ENCODE measurements at regions not wholly inside any gene's neighbourhood (a gene's known extent, or its start where the extent isn't known, plus 50 kb on each side); places are given as distances from the start of the nearest gene placed in this dataset.
"Not testable (repeated sequence)": the region's sequence is repeated elsewhere in the genome, so short reads cannot be mapped to it uniquely, and the experiment has no call there.

DNA sequence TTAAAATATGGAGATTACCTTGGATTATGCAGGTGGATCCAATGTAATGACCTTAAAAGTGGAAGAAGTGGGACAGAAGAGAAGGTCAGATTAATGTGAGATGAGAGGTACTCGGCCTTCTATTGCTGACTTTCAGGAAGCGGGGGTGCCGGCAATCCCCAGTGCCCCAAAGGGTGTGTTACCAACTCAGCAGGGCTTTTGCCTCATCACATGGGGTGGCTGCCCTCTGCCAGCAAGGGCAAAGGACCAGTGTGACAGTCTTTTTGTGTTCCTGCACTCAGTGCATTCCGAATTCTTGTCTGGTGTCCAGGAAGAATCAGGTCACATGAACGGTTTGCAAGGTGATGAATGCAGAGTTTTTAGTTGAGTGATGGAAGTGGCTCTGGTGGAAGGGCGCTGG, 624.2 kb downstream of the COL12A1 start:
- Mint-ChIP-seq H3K4me3 (no peak overlapping the region), H3K27me3 (peaks cover 0 to 2% (median 0%) of the 10 kb centered on the region in 5 donors), H3K27ac (no peak overlapping the region), H3K9me3 (peaks cover 0 to 3% (median 0%) of the 10 kb centered on the region in 9 donors), H3K36me3 (no peaks in the 10 kb centered on the region), H3K4me1 (no peaks in the 10 kb centered on the region)
- ATAC-seq (no peak), DNase-seq (no peak)
- POLR2A ChIA-PET = no interaction called here

DNA sequence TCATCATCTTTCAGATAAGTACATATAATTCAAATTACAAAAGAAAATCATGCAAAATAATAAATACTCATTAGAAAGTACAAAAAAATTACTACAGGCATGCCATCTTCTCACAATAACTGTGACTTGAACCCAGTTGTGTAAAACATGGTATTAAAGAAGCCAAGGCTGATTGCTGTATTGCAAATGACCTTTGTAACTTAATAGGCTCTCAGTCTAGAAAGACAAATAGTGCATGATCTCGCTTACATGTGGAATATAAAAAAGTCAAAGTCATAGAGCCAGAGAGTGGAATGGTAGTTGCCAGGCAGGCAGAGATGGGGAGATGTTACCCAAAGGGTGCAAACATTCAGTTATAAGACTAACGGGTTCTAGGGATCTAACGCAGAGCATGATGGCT, 626.1 kb downstream of the COL12A1 start:
- Mint-ChIP-seq H3K27ac (no peak overlapping the region), H3K4me1 (no peaks in the 10 kb centered on the region), H3K36me3 (no peaks in the 10 kb centered on the region), H3K9me3 (peaks cover 0 to 4% (median 0%) of the 10 kb centered on the region in 9 donors), H3K27me3 (peaks cover 0 to 2% (median 0%) of the 10 kb centered on the region in 5 donors), H3K4me3 (no peak overlapping the region)
- POLR2A ChIA-PET = no interaction called here
- DNase-seq = no peak
- ATAC-seq = no peak

DNA sequence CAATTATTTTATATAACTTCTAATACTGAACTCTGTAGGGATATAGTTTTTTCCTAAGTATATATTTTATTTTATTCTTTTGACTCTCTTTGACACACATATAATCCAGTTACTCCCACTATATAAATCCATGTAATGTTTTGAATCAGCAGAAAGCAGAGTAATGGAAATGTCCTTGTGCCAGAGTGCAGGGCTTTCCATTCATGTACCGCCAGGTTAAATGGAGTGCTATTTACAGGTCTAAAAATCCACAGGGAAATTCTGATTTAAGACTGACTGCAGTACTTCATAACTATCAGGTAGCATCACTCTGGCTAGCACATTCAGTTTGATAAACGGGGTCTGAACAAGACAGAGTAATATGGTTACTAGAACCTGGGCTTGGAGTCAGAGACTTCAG, 626.8 kb downstream of the COL12A1 start:
- H3K36me3 Mint-ChIP-seq = no peaks in the 10 kb centered on the region
- ATAC-seq = no peak
- H3K9me3 Mint-ChIP-seq = peaks cover 0 to 4% (median 0%) of the 10 kb centered on the region in 9 donors
- no peak for DNase-seq
- H3K4me1 Mint-ChIP-seq = no peaks in the 10 kb centered on the region
- POLR2A ChIA-PET = no interaction called here
- peaks cover 0 to 2% (median 0%) of the 10 kb centered on the region in 5 donors for H3K27me3 Mint-ChIP-seq
- H3K27ac Mint-ChIP-seq = no peak overlapping the region
- no peak overlapping the region for H3K4me3 Mint-ChIP-seq

DNA sequence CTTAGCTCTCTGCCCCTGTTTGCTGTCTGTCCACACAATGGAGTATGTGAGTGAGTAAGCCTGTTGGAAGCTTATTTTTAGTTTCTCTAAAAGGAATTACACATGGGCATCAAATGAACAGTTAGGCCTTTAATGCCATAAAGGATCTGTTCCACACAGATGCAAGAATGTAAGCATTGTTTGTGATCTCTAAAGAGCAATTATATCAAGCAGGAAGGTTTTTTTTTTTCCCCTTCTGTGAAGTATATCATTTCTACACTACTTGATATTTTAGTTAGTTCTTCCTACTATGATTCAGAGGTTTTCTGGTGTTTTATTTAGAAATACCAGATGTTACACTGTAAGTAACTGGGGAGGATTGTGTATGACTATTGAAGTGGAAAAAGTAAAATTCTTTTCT, 627.5 kb downstream of the COL12A1 start:
- DNase-seq (no peak), ATAC-seq (no peak)
- POLR2A ChIA-PET = no interaction called here
- peaks cover 0 to 2% (median 0%) of the 10 kb centered on the region in 5 donors for H3K27me3 Mint-ChIP-seq
- no peaks in the 10 kb centered on the region for H3K4me1 Mint-ChIP-seq
- no peak overlapping the region for H3K27ac Mint-ChIP-seq
- peaks cover 0 to 4% (median 0%) of the 10 kb centered on the region in 9 donors for H3K9me3 Mint-ChIP-seq
- no peak overlapping the region for H3K4me3 Mint-ChIP-seq
- no peaks in the 10 kb centered on the region for H3K36me3 Mint-ChIP-seq

DNA sequence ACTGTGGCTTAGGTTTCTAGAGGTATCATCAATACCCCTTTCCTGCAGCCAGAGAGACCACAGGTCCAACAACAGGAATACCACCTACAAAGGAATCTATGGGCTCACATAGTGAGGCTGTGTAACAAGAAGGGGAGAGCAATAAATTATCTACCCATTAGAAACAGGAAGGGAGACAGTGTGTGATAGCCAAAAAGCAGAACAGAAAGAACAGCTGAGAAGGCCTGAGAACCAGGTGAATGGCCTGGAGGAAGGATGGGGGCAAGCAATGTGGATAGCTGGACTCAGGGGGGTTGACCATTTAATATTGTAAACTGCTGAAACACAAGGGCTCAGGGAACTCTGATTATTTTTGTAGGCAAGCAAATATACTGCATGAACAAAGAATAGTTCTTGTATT, 628.2 kb downstream of the COL12A1 start:
- Mint-ChIP-seq H3K27me3 (peaks cover 0 to 2% (median 0%) of the 10 kb centered on the region in 5 donors), H3K4me3 (no peak overlapping the region), H3K9me3 (peaks cover 0 to 4% (median 0%) of the 10 kb centered on the region in 9 donors), H3K27ac (no peak overlapping the region), H3K36me3 (no peaks in the 10 kb centered on the region), H3K4me1 (no peaks in the 10 kb centered on the region)
- POLR2A ChIA-PET = no interaction called here
- DNase-seq = no peak
- ATAC-seq = no peak

DNA sequence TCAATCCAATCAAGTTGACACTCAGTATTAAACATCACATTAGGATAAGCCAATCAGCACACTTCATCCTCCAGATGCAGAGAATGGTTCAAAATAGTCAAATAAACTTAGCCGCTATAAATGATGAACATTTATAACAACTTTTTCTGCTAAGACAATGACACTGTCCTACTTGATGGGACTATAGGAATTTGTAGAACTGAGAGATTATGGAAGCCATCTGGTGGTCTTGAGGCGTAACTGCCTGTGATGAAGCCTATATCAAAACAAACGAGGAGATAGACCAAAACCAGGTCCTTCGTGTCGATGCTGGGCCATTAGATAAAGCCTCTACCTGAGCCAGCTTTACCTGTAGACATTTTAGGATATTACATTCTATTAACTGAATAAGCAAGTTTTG, 631.1 kb downstream of the COL12A1 start:
- Mint-ChIP-seq H3K4me3 (no peak overlapping the region), H3K27ac (no peak overlapping the region), H3K4me1 (no peaks in the 10 kb centered on the region), H3K9me3 (peaks cover 0 to 6% (median 0%) of the 10 kb centered on the region in 9 donors), H3K27me3 (peaks cover 0 to 2% (median 0%) of the 10 kb centered on the region in 5 donors), H3K36me3 (no peaks in the 10 kb centered on the region)
- ATAC-seq (no peak), DNase-seq (no peak)
- POLR2A ChIA-PET = no interaction called here

DNA sequence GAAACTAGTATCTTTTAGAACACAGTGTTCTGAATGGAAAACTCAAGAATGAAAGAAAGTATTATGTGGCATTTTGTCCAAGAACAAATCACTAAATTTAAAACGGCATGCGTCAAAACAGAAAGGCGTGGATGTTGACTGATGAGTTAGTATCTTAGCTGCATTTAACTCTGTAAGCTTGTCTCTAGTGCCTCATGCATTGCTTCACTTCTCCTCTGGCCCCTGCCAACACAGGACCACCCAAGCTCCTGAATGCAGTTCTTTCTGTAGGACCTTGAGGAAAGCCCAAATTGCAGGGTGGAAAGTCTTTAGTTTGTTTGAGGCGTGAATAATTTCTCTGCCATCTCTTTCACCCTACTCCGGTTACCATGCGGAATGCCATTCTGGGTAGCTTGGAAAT, 632.2 kb downstream of the COL12A1 start:
- no peak for ATAC-seq
- H3K27ac Mint-ChIP-seq = no peak overlapping the region
- DNase-seq = no peak
- H3K4me1 Mint-ChIP-seq = no peaks in the 10 kb centered on the region
- H3K36me3 Mint-ChIP-seq = no peaks in the 10 kb centered on the region
- no peak overlapping the region for H3K4me3 Mint-ChIP-seq
- H3K27me3 Mint-ChIP-seq = peaks cover 0 to 2% (median 0%) of the 10 kb centered on the region in 5 donors
- peaks cover 0 to 6% (median 0%) of the 10 kb centered on the region in 9 donors for H3K9me3 Mint-ChIP-seq
- POLR2A ChIA-PET = no interaction called here

DNA sequence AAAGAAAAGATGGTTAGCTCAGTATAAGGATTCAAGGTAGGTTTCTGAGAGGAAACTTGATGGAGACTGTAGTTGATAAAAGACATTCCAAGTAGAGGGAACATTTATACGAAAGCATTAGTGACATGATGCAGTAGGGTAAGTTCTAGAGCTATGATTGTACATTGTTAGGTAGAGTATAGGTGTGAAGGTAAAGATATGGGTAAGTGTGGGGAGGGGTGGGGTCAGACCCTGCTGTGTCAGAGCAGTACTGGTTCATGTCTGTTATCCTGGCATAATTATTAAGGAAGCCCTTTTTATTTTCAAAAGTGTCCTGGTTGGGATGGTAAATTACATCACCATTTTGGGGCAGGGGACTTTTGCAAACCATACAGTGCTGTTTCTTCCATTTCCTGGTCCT, 635.8 kb downstream of the COL12A1 start:
- H3K27me3 Mint-ChIP-seq = peaks cover 0 to 4% (median 0%) of the 10 kb centered on the region in 5 donors
- H3K4me3 Mint-ChIP-seq = no peak overlapping the region
- POLR2A ChIA-PET = no interaction called here
- no peaks in the 10 kb centered on the region for H3K36me3 Mint-ChIP-seq
- peaks cover 0 to 8% (median 0%) of the 10 kb centered on the region in 9 donors for H3K9me3 Mint-ChIP-seq
- H3K27ac Mint-ChIP-seq = no peak overlapping the region
- H3K4me1 Mint-ChIP-seq = no peaks in the 10 kb centered on the region
- DNase-seq = no peak
- no peak for ATAC-seq

DNA sequence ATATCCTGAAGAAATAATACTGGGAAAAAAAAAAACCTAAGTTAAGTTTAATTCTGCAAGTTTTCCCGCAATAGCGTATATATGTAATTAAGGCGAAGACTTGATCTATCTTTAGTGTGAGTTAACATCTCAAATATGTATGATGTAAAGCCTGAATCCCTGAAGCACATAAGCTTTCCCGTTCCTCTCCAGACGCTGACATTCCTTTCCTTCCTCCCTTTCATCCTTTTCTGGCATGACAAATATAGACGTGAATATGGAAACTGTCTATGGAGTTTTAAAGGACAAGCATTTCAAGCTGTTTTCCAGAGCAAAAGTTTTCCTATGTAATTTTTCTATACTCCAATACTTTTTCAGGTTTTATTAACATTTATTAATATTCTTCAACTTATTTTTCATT, 637.0 kb downstream of the COL12A1 start:
- ATAC-seq (no peak), DNase-seq (no peak)
- Mint-ChIP-seq H3K36me3 (no peaks in the 10 kb centered on the region), H3K27ac (no peak overlapping the region), H3K4me3 (no peak overlapping the region), H3K4me1 (no peaks in the 10 kb centered on the region), H3K27me3 (peaks cover 0 to 4% (median 0%) of the 10 kb centered on the region in 5 donors), H3K9me3 (peaks cover 0 to 8% (median 0%) of the 10 kb centered on the region in 9 donors)
- POLR2A ChIA-PET = no interaction called here

DNA sequence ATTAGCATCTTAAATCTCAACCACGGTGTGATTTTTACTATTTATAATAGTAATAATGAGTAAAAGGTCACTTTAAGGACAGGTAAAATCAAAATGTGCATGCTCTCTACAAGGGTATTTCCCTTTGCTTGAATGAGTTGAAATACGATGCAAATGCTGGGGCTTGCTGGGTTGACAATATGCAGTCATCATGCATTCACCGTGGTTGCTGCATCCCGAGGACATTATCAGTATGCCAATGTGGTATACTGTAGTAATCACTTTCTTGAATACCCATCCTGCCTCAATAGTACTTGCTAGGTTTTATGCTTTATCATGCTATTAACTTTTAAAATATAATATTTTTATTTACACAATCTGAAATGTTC, 637.9 kb downstream of the COL12A1 start:
- POLR2A ChIA-PET, H3K27ac Mint-ChIP-seq, H3K27me3 Mint-ChIP-seq, H3K4me3 Mint-ChIP-seq, ATAC-seq, H3K36me3 Mint-ChIP-seq, DNase-seq, H3K4me1 Mint-ChIP-seq, H3K9me3 Mint-ChIP-seq: not testable (repeated sequence)

DNA sequence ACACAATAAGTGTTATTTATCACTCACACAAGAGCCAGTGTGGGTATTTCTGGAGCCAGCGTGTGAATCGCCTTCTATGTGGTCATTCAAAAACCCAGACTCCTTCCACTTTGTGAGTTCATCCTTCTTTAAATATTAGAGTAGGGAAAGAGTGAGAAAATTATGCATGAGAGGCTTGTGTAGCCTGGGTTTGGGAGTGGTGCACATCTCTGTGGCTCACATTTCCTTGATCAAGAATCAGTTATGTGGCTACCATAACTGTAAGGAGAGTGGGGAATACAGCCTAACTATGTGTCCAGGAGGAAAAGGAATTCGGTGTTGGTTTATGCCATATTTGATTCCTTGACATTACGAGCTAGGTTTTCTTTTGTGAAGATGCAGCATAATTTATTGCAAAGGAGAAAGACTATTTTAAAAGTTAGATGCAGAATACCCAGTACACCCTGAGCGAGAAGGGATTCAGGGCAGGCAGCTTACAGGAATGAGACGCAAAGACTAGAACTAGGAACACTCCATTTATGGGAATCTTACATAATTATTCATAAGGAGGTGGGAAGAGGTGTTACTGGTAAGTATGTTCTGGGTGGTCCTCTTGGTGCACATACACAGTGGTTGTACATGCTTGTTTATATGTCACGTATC, 638.5 kb downstream of the COL12A1 start:
- Mint-ChIP-seq H3K36me3 (no peaks in the 10 kb centered on the region), H3K9me3 (peaks cover 0 to 8% (median 0%) of the 10 kb centered on the region in 9 donors), H3K4me3 (no peak overlapping the region), H3K27me3 (peaks cover 0 to 4% (median 0%) of the 10 kb centered on the region in 5 donors), H3K4me1 (no peaks in the 10 kb centered on the region), H3K27ac (no peak overlapping the region)
- DNase-seq (no peak), ATAC-seq (no peak)
- POLR2A ChIA-PET = no interaction called here

DNA sequence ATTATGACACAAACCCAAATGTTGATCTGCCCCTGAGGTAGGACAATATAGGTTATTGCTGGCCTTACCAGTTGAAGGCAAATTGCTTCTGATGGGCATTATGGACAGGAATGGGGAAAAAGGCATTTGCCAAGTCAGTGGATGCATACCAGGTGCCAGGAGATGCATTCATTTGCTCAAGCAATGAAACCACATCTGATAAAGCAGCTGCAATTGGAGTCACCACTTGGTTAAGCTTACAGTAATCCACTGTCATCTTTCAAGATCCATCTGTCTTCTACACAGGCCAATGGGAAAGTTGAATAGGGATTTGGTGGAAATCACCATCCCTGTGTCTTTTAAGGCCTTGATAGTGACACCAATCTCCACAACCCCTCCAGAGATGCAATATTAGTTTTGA, 648.6 kb downstream of the COL12A1 start:
- POLR2A ChIA-PET = no interaction called here
- Mint-ChIP-seq H3K36me3 (no peaks in the 10 kb centered on the region), H3K9me3 (peaks cover 0 to 10% (median 4%) of the 10 kb centered on the region in 9 donors), H3K27ac (no peak overlapping the region), H3K4me3 (no peak overlapping the region), H3K4me1 (no peaks in the 10 kb centered on the region), H3K27me3 (no peaks in the 10 kb centered on the region)
- ATAC-seq = no peak
- DNase-seq = no peak

DNA sequence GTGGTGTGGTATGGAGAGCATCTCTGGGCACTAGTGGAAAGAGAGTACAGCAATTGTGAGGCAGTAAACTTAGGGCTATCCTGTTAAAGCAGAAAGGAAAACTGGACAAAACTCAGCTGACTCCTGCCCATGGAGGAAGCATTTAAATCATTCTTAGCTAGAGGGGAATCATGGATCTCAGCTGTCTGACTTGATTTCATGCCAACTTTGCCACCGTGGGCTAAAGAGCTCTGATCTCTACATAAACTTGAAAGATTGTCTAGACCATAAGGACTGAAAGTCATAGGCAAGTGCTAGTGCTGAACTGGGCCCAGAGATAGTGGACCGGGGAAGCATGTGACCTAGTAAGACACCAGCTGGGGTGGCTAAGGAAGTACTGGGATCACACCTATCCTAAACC, 651.8 kb downstream of the COL12A1 start:
- H3K9me3 Mint-ChIP-seq = peaks cover 0 to 20% (median 4%) of the 10 kb centered on the region in 9 donors
- H3K27me3 Mint-ChIP-seq = no peaks in the 10 kb centered on the region
- no peaks in the 10 kb centered on the region for H3K4me1 Mint-ChIP-seq
- H3K36me3 Mint-ChIP-seq = no peaks in the 10 kb centered on the region
- POLR2A ChIA-PET = no interaction called here
- no peak overlapping the region for H3K4me3 Mint-ChIP-seq
- DNase-seq (no peak), ATAC-seq (no peak)
- no peak overlapping the region for H3K27ac Mint-ChIP-seq

DNA sequence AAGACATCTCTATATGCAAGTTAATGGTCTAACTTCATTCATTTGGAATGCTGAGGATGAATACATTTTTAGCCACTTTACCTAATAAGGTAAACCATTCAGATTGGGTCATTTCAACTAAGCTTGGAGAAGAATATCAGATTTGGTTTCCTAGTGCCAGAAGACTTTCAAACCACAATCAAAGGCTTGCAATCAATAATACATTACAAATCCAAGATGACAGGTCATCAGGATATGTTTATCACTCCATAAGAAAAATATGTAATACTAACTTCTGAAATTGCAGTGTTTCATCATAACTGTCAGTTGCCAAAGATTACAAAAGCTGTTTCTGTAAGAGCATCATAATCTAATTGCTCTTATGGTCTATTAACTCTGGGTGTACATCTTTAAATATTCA, 654.0 kb downstream of the COL12A1 start:
- ATAC-seq = no peak
- Mint-ChIP-seq H3K4me1 (no peaks in the 10 kb centered on the region), H3K9me3 (peaks cover 0 to 23% (median 7%) of the 10 kb centered on the region in 9 donors), H3K4me3 (no peak overlapping the region), H3K27me3 (no peaks in the 10 kb centered on the region), H3K27ac (no peak overlapping the region), H3K36me3 (no peaks in the 10 kb centered on the region)
- no peak for DNase-seq
- POLR2A ChIA-PET = no interaction called here
